SU-DHL-6 (cell line): ENCODE measurements at regions not wholly inside any gene's neighbourhood (a gene's known extent, or its start where the extent isn't known, plus 50 kb on each side); places are given as distances from the start of the nearest gene placed in this dataset.

Experiments
- CTCF ChIP-seq: fragments of 200-600 bp; sonication (generic); IDR thresholded peaks from one replicate; pipeline ENCODE4 v1.5.1; 2017; ENCODE audit warnings: antibody characterized with exemption, mild to moderate bottlenecking, low read length, moderate library complexity; ENCODE audit not compliant: insufficient read depth, poor library complexity, severe bottlenecking
- EZH2phosphoT487 ChIP-seq: fragments of 200-600 bp; sonication (generic), shearing (Covaris generic); conservative IDR thresholded peaks from 2 replicates; pipeline ENCODE4 v1.6.1; 2018; ENCODE audit warnings: mild to moderate bottlenecking, antibody characterized with exemption, low read length, moderate library complexity, mixed read lengths

GRCh38 chr6:6795393-6795792 is 206.9 kb downstream of the LY86 start:
- no peak for TF ChIP-seq CTCF
- no peak for TF ChIP-seq EZH2phosphoT487
